HCT116 (cell line): ENCODE measurements at regions not wholly inside any gene's neighbourhood (a gene's known extent, or its start where the extent isn't known, plus 50 kb on each side); places are given as distances from the start of the nearest gene placed in this dataset.

ENCODE experiments used
- ATAC-seq: fragments of 200-7000 bp; cut with Tn5 transposase; 2 replicates; pipeline ENCODE4 v1.9.1; 2020; ENCODE audit warnings: mild to moderate bottlenecking, moderate library complexity
- BruUV-seq: library from RNA; stranded (reverse); fragments of 400-500 nt; replicated peaks from 2 replicates; lab custom pipeline; 2021; lab: Mats Ljungman, UMichigan
- CTCF ChIA-PET: fragments of 300-600 bp; sonication (Branson Sonifier 250); formaldehyde crosslinking; loops from one replicate; lab custom pipeline; 2021; ENCODE audit warnings: antibody characterized with exemption; lab: Charles Lee
- POLR2A ChIA-PET: fragments of 300-600, 350-600 bp; sonication (Branson Sonifier 250); formaldehyde crosslinking; loops from one replicate; lab custom pipeline; 2021; ENCODE audit warnings: antibody characterized with exemption; lab: Charles Lee
- RAD21 ChIA-PET, 2 experiments: fragments of 300-600 bp; sonication (Branson Sonifier 250); formaldehyde crosslinking; loops; one replicate each; lab custom pipeline; 2023; ENCODE audit warnings: low total read pairs in 2 of 2; ENCODE audit not compliant: uncharacterized antibody in 2 of 2, unreplicated experiment in 2 of 2, low non-redundant PET in 1 of 2; lab: Charles Lee
- DNase-seq: peaks from one replicate; pipeline ENCODE4 v3.0.0-alpha.2; 2010; ENCODE audit warnings: low read depth, low spot score
- H2AFZ ChIP-seq: fragments of 200-600 bp; shearing (Covaris generic), sonication (generic); 2 replicates; pipeline ENCODE4 v1.6.1; 2017; ENCODE audit warnings: low read depth, mixed run types, mixed read lengths, antibody characterized with exemption, low read length; ENCODE audit not compliant: poor library complexity, severe bottlenecking
- H3K27ac ChIP-seq: 2 replicates; pipeline ENCODE4 v1.5.1; 2012; ENCODE audit warnings: low read depth, low read length
- H3K27me3 ChIP-seq: fragments of 200-600 bp; sonication (generic); 2 replicates; pipeline ENCODE4 v1.6.1; 2016; ENCODE audit warnings: mixed run types, low read length, mixed read lengths; ENCODE audit not compliant: insufficient read depth
- H3K36me3 ChIP-seq, 2 experiments: fragments of 200-500 bp in 1 of 2; fragments of 200-600 bp in 1 of 2; sonication (Bioruptor generic) in 1 of 2; sonication (generic) in 1 of 2; 2 replicates each; pipeline versions ENCODE4 v1.5.1 to v1.6.1; 2014 to 2016; ENCODE audit warnings: low read length in 2 of 2, inconsistent platforms in 1 of 2, mixed read lengths in 1 of 2, mixed run types in 1 of 2; ENCODE audit not compliant: insufficient read depth in 2 of 2, control insufficient read depth in 1 of 2
- H3K4me1 ChIP-seq, 2 experiments: fragments of 200-600 bp in 1 of 2; sonication (generic) in 1 of 2; 2 replicates each; pipeline versions ENCODE4 v1.5.1 to v1.6.1; 2012 to 2017; ENCODE audit warnings: low read length in 2 of 2, inconsistent platforms in 1 of 2, mild to moderate bottlenecking in 1 of 2, mixed read lengths in 1 of 2, mixed run types in 1 of 2, moderate library complexity in 1 of 2; ENCODE audit not compliant: insufficient read depth in 2 of 2, control insufficient read depth in 1 of 2
- H3K4me2 ChIP-seq: fragments of 200-600 bp; sonication (generic); 2 replicates; pipeline ENCODE4 v1.6.1; 2017; ENCODE audit warnings: mixed run types, low read length, mixed read lengths
- H3K4me3 ChIP-seq, 2 experiments: fragments of 200-600 bp in 1 of 2; sonication (generic) in 1 of 2; replicated peaks in 1 of 2; 2 replicates each; pipeline ENCODE4 v1.5.1; 2011 to 2016; ENCODE audit warnings: low read length in 2 of 2, control low read depth in 1 of 2, low read depth in 1 of 2, mild to moderate bottlenecking in 1 of 2, mixed read lengths in 1 of 2, mixed run types in 1 of 2
- H3K79me2 ChIP-seq: fragments of 200-600 bp; sonication (generic); 2 replicates; pipeline ENCODE4 v1.6.1; 2017; ENCODE audit warnings: mild to moderate bottlenecking, mixed run types, low read length, moderate library complexity, mixed read lengths; ENCODE audit not compliant: insufficient read depth
- H3K9ac ChIP-seq: fragments of 200-600 bp; sonication (generic); 2 replicates; pipeline ENCODE4 v1.6.1; 2016; ENCODE audit warnings: low read length, mixed read lengths
- H3K9me2 ChIP-seq: fragments of 200-600 bp; sonication (generic), shearing (Covaris generic); 2 replicates; pipeline ENCODE4 v1.6.1; 2017; ENCODE audit warnings: mixed run types, mild to moderate bottlenecking, moderate library complexity; ENCODE audit not compliant: insufficient read depth
- H3K9me3 ChIP-seq, 2 experiments: fragments of 200-500 bp in 1 of 2; fragments of 200-600 bp in 1 of 2; sonication (Bioruptor generic) in 1 of 2; sonication (generic) in 1 of 2; 2 replicates each; pipeline ENCODE4 v1.6.1; 2014 to 2017; ENCODE audit warnings: low read length in 2 of 2, mixed read lengths in 2 of 2, inconsistent platforms in 1 of 2, low read depth in 1 of 2, mild to moderate bottlenecking in 1 of 2, mixed run types in 1 of 2, moderate library complexity in 1 of 2; ENCODE audit not compliant: control insufficient read depth in 1 of 2, insufficient read depth in 1 of 2
- H4K20me1 ChIP-seq: fragments of 200-600 bp; sonication (generic), shearing (Covaris generic); 2 replicates; pipeline ENCODE4 v1.6.1; 2017; ENCODE audit warnings: mixed run types, mild to moderate bottlenecking, moderate library complexity; ENCODE audit not compliant: insufficient read depth
- CEBPB ChIP-seq: IDR thresholded peaks from 2 replicates; pipeline ENCODE4 v1.6.1; 2012; ENCODE audit warnings: low read depth
- EZH2 ChIP-seq: fragments of 200-600 bp; sonication (generic); IDR thresholded peaks from 2 replicates; pipeline ENCODE4 v1.6.1; 2017; ENCODE audit warnings: antibody characterized with exemption, mixed run types
- JUND ChIP-seq: IDR thresholded peaks from 2 replicates; pipeline ENCODE4 v1.6.1; 2012
- POLR2AphosphoS5 ChIP-seq: IDR thresholded peaks from 2 replicates; pipeline ENCODE4 v1.6.1; 2011; ENCODE audit warnings: mild to moderate bottlenecking, low read depth, low read length, moderate library complexity
- ZNF274 ChIP-seq: fragments of 200-500 bp; sonication (Bioruptor generic); IDR thresholded peaks from 2 replicates; pipeline ENCODE4 v1.6.1; 2014; ENCODE audit warnings: mild to moderate bottlenecking, low read depth, low read length, inconsistent platforms
- intact Hi-C: fragments of 100-400 bp; cut with micrococcal nuclease; formaldehyde crosslinking; loops from 2 replicates; pipeline ENCODE4 v1.10.0; 2022
- TF ChIP-seq, protein P1 (sequence below), 3 experiments: fragments of 200-600 bp in 1 of 3; sonication (generic) in 1 of 3; IDR thresholded peaks in 2 of 3; conservative IDR thresholded peaks in 1 of 3; 2 replicates each; pipeline ENCODE4 v1.5.1; 2012 to 2017; ENCODE audit warnings: low read depth in 2 of 3, low read length in 2 of 3, antibody characterized with exemption in 1 of 3, borderline replicate concordance in 1 of 3, control low read depth in 1 of 3, mild to moderate bottlenecking in 1 of 3, mixed read lengths in 1 of 3, mixed run types in 1 of 3, moderate library complexity in 1 of 3; ENCODE audit not compliant: insufficient read depth in 1 of 3

GRCh38 chrX:113124693-113125092, 284.1 kb upstream of the AMOT start:
- ChIA-PET CTCF (no interaction called here), POLR2A (no interaction called here), RAD21 (no interaction called here)
- no peak overlapping the region for H3K27ac ChIP-seq
- H3K4me3 ChIP-seq = no peak overlapping the region
- H3K27me3 ChIP-seq = no peaks in the 10 kb centered on the region
- TF ChIP-seq ZNF274 = no peak
- H3K79me2 ChIP-seq = no peaks in the 10 kb centered on the region
- no TSS peak for BruUV-seq
- H2AFZ ChIP-seq = no peak overlapping the region
- H4K20me1 ChIP-seq = no peaks in the 10 kb centered on the region
- no peak overlapping the region for H3K9ac ChIP-seq
- no peaks in the 10 kb centered on the region for H3K9me3 ChIP-seq
- no peak overlapping the region for H3K4me2 ChIP-seq
- no peaks in the 10 kb centered on the region for H3K36me3 ChIP-seq
- H3K9me2 ChIP-seq = no peaks in the 10 kb centered on the region
- intact Hi-C loops = no loop called here
- H3K4me1 ChIP-seq = no peaks in the 10 kb centered on the region
- no peak for ATAC-seq
- DNase-seq = no peak

GRCh38 chrX:113075521-113075920, 234.9 kb upstream of the AMOT start:
- ATAC-seq (no peak), DNase-seq (no peak)
- no peak overlapping the region for H3K4me2 ChIP-seq
- ChIA-PET POLR2A (no interaction called here), CTCF (no interaction called here), RAD21 (no interaction called here)
- H3K9me2 ChIP-seq = no peaks in the 10 kb centered on the region
- H3K79me2 ChIP-seq = no peaks in the 10 kb centered on the region
- no TSS peak for BruUV-seq
- no peaks in the 10 kb centered on the region for H3K27me3 ChIP-seq
- no peak overlapping the region for H3K27ac ChIP-seq
- H3K4me3 ChIP-seq = no peak overlapping the region
- no peaks in the 10 kb centered on the region for H3K36me3 ChIP-seq
- no peaks in the 10 kb centered on the region for H3K9me3 ChIP-seq
- no peak for TF ChIP-seq JUND
- TF ChIP-seq POLR2AphosphoS5 = no peak
- TF ChIP-seq EZH2 = no peak
- TF ChIP-seq, protein P1, sequence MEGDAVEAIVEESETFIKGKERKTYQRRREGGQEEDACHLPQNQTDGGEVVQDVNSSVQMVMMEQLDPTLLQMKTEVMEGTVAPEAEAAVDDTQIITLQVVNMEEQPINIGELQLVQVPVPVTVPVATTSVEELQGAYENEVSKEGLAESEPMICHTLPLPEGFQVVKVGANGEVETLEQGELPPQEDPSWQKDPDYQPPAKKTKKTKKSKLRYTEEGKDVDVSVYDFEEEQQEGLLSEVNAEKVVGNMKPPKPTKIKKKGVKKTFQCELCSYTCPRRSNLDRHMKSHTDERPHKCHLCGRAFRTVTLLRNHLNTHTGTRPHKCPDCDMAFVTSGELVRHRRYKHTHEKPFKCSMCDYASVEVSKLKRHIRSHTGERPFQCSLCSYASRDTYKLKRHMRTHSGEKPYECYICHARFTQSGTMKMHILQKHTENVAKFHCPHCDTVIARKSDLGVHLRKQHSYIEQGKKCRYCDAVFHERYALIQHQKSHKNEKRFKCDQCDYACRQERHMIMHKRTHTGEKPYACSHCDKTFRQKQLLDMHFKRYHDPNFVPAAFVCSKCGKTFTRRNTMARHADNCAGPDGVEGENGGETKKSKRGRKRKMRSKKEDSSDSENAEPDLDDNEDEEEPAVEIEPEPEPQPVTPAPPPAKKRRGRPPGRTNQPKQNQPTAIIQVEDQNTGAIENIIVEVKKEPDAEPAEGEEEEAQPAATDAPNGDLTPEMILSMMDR (IDR thresholded peaks at IDR 0.05 in 2 of 3, conservative IDR thresholded peaks at IDR 0.05 in 1 of 3; ENCODE audit: borderline replicate concordance in 1 of 3, insufficient read depth in 1 of 3, low read depth in 2 of 3, low read length in 2 of 3) = no peak
- no peak for TF ChIP-seq CEBPB
- H4K20me1 ChIP-seq = no peaks in the 10 kb centered on the region
- H3K4me1 ChIP-seq = no peaks in the 10 kb centered on the region
- intact Hi-C loops = no loop called here
- H2AFZ ChIP-seq = no peak overlapping the region
- H3K9ac ChIP-seq = no peak overlapping the region
